Neutrophil (primary cell): ENCODE measurements at regions not wholly inside any gene's neighbourhood (a gene's known extent, or its start where the extent isn't known, plus 50 kb on each side); places are given as distances from the start of the nearest gene placed in this dataset.

Experiments
- H3K27ac ChIP-seq: fragments of 200-600 bp; sonication (generic); 2 replicates; pipeline ENCODE4 v1.5.1; 2016; ENCODE audit warnings: mild to moderate bottlenecking, moderate library complexity
- H3K27me3 ChIP-seq: fragments of 200-600 bp; sonication (generic); 2 replicates; pipeline ENCODE4 v1.6.0; 2016; ENCODE audit warnings: mild to moderate bottlenecking
- H3K36me3 ChIP-seq: fragments of 200-600 bp; sonication (generic); 2 replicates; pipeline ENCODE4 v1.5.1; 2017
- H3K4me1 ChIP-seq, 2 experiments: fragments of 200-600 bp in 1 of 2; sonication (generic) in 1 of 2; 1 replicate in 1 of 2; 2 replicates in 1 of 2; pipeline versions ENCODE4 v1.5.1 to v1.6.1; 2013 to 2016; ENCODE audit warnings: low read depth in 1 of 2, low read length in 1 of 2, mild to moderate bottlenecking in 1 of 2, moderate library complexity in 1 of 2; ENCODE audit not compliant: control insufficient read depth in 1 of 2, insufficient read depth in 1 of 2
- H3K4me3 ChIP-seq, 2 experiments: fragments of 200-600 bp in 1 of 2; sonication (generic) in 1 of 2; 1 replicate in 1 of 2; 2 replicates in 1 of 2; pipeline ENCODE4 v1.5.1; 2013 to 2016; ENCODE audit warnings: low read depth in 1 of 2, low read length in 1 of 2, mild to moderate bottlenecking in 1 of 2, moderate library complexity in 1 of 2
- H3K9me3 ChIP-seq: fragments of 200-600 bp; sonication (generic); 2 replicates; pipeline ENCODE4 v1.5.1; 2016
- CTCF ChIP-seq: fragments of 200-600 bp; sonication (generic); IDR thresholded peaks from 2 replicates; pipeline ENCODE4 v1.5.1; 2016; ENCODE audit warnings: antibody characterized with exemption

DNA sequence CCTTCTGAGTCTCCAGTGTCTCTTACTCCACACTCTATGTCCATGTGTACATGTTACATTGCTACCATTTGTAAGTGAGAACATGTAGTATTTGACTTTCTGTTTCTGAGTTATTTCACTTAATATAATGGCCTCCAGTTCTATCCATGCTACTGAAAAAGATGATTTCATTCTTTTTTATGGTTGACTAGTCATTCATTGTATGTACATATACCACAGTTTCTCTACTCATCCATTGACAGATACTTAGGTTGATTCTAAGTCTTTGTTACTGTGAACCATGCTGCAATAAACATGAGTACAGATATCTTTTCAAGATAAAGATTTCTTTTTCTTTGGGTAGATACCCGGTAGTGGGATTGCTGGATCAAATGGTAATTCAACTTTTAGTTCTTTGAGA is 107.1 kb upstream of the CHD1 start:
- Histone ChIP-seq H3K27me3 (no peaks in the 10 kb centered on the region), H3K36me3 (no peaks in the 10 kb centered on the region), H3K4me3 (no peak overlapping the region), H3K4me1 (peaks cover 11 to 19% of the 10 kb centered on the region in 2 experiments), H3K27ac (no peak overlapping the region), H3K9me3 (no peaks in the 10 kb centered on the region)
- TF ChIP-seq CTCF: no peak

DNA sequence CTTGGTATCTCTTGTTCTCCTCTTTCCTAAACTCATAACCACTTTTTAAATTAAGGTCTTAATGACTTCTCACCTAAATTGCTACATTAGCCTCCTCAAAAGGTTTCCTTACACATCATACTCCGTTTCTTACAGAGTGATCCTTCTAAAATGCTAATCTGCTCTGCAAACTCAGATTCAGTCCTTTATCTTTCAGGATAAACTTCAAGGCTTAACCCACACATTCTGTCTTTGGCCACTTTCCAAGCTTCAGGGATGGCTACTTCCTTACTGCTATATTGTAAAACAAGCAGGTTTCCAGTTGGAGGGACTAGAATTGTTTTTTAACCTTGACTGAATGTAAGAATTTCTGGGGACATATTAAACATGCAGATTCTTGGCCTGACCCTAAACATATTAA is 105.5 kb upstream of the CHD1 start:
- Histone ChIP-seq H3K27ac (peak overlapping the region; percentile 80), H3K9me3 (no peaks in the 10 kb centered on the region), H3K4me3 (no peak overlapping the region), H3K36me3 (no peaks in the 10 kb centered on the region), H3K4me1 (peaks cover 11 to 19% of the 10 kb centered on the region in 2 experiments), H3K27me3 (no peaks in the 10 kb centered on the region)
- no peak for TF ChIP-seq CTCF

DNA sequence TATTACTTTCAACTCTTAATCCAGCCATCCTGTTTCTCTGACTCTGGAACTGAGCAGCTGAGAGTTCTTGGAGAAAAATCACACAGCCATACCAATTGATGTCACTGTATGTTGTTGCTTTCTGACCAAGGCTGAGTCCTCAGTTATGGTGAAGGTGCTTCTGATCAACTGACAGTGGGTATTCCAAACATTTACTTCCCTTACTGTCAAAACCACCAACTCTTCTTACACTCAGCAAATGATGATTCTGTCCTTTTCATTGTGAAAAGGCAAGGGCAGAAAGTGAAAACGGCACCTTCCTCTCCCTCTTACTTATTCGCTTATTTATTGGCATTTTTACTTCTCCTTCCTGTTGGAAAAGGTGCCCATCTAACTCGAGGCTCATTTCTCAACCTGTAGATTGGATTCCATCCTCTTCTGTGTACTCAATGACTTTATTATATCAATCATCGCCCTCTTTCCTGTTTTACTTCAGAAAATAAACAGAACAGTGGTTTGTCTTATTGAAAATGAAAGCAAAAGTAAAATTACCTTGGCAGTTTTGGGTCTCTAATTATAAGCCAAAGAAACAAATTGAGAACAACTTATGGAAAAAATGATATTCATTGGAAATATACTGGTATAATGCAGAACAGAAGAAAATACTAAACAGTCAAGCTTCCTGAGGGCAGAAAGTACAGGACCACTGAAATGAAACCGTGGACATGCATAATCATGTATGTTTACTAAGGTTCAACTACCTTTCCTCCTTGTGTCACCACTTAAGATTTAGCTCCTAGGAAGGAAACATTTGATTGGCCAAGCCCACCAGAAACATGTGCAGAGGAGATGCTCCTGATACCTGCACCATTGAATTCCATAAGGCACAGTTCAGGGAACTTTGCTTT is 104.5 kb upstream of the CHD1 start:
- Histone ChIP-seq H3K27me3 (no peaks in the 10 kb centered on the region), H3K4me1 (peaks cover 12 to 21% of the 10 kb centered on the region in 2 experiments), H3K36me3 (no peaks in the 10 kb centered on the region), H3K4me3 (peak overlapping the region; percentile 59 to 63), H3K9me3 (no peaks in the 10 kb centered on the region), H3K27ac (peak overlapping the region; percentile 80)
- no peak for TF ChIP-seq CTCF

- peak overlapping the region; percentile 80 for H3K27ac ChIP-seq
- peak; percentile 39 for TF ChIP-seq CTCF
- H3K4me1 ChIP-seq: peaks cover 20 to 29% of the 10 kb centered on the region in 2 experiments
These were observed 103.6 kb upstream of the CHD1 start for GRCh38 chr5:99032234-99033013.

DNA sequence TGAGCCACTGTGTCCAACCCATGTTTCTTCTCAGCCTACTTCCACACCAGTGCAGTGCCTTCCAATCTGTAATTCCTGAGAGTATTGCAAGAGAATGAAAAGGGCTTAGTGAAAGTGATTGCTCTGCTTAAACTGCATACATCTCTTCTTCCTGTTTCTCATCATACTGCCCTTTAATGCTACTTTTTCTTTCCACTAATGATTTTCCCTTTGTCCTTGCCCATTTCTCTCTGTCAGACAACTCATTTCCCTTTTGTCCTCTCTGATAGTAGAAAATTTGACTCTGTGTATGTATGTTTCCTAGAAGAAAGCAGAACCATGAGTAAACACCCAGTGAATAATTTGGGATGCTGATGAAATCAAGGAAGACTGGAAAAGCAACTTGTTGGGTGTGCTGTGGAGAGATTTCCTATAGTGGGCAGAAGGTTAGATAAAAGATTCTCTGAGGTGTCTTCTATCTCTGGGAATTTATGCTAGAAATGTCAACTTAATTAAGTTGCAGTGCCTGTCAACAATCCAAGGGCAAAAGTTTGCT is 102.2 kb upstream of the CHD1 start:
- Histone ChIP-seq H3K36me3 (no peaks in the 10 kb centered on the region), H3K27ac (peak overlapping the region; percentile 28), H3K4me1 (peaks cover 33 to 43% of the 10 kb centered on the region in 2 experiments), H3K4me3 (no peak overlapping the region), H3K27me3 (no peaks in the 10 kb centered on the region), H3K9me3 (no peaks in the 10 kb centered on the region)
- no peak for TF ChIP-seq CTCF

More at GRCh38 chr5:99032234-99033013, 103.6 kb upstream of the CHD1 start:
- Histone ChIP-seq H3K9me3 (no peaks in the 10 kb centered on the region), H3K4me3 (peak overlapping the region; percentile 59 to 63), H3K36me3 (no peaks in the 10 kb centered on the region), H3K27me3 (no peaks in the 10 kb centered on the region)
